ENCODE measurements at regions not wholly inside any gene's neighbourhood (a gene's known extent, or its start where the extent isn't known, plus 50 kb on each side); places are given as distances from the start of the nearest gene placed in this dataset.

DNA sequence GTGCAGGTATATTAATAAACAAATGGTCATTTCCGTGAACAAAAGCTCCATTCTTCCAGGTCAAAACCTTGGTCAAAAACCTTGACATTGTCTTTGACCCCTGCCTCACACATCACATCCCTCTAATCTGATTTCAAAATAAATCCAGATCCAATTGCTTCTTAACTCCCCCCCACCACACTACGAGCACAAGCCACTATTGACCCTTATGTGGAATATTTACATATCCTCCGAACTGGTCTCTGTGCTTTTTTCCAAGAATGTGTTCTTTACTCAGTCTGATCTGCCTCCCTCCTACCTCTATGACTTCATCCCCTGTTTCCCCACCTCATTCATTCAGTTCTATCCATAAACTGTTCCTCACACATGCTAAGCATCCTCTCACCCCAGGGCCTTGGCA, 313.6 kb upstream of the NPVF start:
- POLR2A ChIA-PET = no interaction called here
- CTCF ChIA-PET = interaction anchor here (1.0 kb wide), 1 partner anchor 14 kb away, joined by 3 read pairs; no protein-coding TSS in a partner anchor
- TF ChIP-seq, protein P1, sequence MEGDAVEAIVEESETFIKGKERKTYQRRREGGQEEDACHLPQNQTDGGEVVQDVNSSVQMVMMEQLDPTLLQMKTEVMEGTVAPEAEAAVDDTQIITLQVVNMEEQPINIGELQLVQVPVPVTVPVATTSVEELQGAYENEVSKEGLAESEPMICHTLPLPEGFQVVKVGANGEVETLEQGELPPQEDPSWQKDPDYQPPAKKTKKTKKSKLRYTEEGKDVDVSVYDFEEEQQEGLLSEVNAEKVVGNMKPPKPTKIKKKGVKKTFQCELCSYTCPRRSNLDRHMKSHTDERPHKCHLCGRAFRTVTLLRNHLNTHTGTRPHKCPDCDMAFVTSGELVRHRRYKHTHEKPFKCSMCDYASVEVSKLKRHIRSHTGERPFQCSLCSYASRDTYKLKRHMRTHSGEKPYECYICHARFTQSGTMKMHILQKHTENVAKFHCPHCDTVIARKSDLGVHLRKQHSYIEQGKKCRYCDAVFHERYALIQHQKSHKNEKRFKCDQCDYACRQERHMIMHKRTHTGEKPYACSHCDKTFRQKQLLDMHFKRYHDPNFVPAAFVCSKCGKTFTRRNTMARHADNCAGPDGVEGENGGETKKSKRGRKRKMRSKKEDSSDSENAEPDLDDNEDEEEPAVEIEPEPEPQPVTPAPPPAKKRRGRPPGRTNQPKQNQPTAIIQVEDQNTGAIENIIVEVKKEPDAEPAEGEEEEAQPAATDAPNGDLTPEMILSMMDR (IDR thresholded peaks at IDR 0.05; ENCODE audit: control extremely low read depth, extremely low read depth, low read depth, missing control alignments) = no peak
- no peak for DNase-seq (ENCODE audit: extremely low spot score)

DNA sequence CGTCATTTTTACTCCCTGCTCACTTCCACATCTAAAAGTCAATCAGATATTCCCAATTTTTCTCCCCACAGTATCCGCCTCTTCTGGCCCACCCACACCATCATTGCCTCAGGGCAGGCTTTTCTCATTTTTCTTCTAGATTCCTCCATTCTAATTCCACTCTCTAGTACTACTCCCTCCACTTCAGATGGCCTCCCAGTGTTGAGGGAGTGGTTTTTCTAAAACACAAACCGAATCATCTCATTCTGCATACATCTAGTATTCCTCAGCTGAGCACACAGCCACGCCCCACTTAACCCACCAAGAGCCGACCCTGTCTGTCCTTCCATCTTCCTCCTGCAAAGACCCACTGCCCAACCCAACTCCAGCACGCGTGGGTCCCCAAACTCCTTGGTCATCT, 314.9 kb upstream of the NPVF start:
- CTCF ChIA-PET = interaction anchor here (1.2 kb wide), 1 partner anchor 23 kb away, joined by 4 read pairs; no protein-coding TSS in a partner anchor
- TF ChIP-seq, protein P1 (IDR thresholded peaks at IDR 0.05; ENCODE audit: control extremely low read depth, extremely low read depth, low read depth, missing control alignments) = no peak
- DNase-seq (ENCODE audit: extremely low spot score) = no peak
- POLR2A ChIA-PET = no interaction called here

DNA sequence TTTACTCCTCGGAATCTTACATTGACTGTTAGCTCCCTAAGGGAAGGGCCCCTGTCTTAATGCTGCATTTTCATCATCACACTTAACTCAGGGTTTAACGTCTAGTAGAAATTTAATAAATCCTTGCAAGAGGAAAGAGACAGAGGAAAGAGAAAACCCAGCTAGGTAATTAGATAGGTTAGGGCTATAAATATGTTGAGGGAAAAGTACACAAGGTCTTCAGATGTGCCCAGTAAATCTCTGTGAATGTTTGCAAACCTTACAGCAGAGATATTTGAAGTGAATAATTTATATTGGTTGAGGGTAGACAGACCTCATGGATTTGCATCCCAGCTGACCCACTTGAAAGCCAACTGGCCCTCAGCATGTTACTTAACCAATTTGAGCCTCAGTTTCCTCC, 315.5 kb upstream of the NPVF start:
- TF ChIP-seq, protein P1 (IDR thresholded peaks at IDR 0.05; ENCODE audit: control extremely low read depth, extremely low read depth, low read depth, missing control alignments) = no peak
- CTCF ChIA-PET = interaction anchor here (1.2 kb wide), 1 partner anchor 23 kb away, joined by 4 read pairs; no protein-coding TSS in a partner anchor
- POLR2A ChIA-PET = no interaction called here

DNA sequence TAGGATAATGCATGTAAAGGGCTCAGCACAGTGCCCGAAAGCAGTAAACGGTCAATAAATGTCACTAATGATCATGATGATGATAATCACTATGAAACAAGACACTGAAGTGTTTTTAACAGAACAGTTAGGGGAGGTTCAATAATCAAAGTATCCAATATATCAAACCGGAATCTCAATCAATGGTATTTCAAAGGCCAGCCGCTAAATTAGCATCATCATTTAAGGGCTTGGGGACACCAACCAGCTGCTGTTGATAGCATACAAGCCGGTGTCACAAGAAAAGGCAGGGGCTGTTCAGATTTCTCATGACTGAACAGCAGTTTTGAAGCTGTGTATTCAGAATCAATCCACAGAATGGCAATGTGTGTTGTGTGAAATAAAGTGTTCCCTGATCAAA, 316.0 kb upstream of the NPVF start:
- ChIA-PET CTCF (interaction anchor here (1.2 to 2.4 kb wide), 3 partner anchors 21 to 23 kb away, joined by 3 to 7 read pairs (median 4); no protein-coding TSS in a partner anchor), POLR2A (no interaction called here)
- TF ChIP-seq, protein P1 (IDR thresholded peaks at IDR 0.05; ENCODE audit: control extremely low read depth, extremely low read depth, low read depth, missing control alignments) = no peak
- no peak for DNase-seq (ENCODE audit: extremely low spot score)

More for the DNA sequence above, 315.5 kb upstream of the NPVF start:
- no peak for DNase-seq (ENCODE audit: extremely low spot score)

DNA sequence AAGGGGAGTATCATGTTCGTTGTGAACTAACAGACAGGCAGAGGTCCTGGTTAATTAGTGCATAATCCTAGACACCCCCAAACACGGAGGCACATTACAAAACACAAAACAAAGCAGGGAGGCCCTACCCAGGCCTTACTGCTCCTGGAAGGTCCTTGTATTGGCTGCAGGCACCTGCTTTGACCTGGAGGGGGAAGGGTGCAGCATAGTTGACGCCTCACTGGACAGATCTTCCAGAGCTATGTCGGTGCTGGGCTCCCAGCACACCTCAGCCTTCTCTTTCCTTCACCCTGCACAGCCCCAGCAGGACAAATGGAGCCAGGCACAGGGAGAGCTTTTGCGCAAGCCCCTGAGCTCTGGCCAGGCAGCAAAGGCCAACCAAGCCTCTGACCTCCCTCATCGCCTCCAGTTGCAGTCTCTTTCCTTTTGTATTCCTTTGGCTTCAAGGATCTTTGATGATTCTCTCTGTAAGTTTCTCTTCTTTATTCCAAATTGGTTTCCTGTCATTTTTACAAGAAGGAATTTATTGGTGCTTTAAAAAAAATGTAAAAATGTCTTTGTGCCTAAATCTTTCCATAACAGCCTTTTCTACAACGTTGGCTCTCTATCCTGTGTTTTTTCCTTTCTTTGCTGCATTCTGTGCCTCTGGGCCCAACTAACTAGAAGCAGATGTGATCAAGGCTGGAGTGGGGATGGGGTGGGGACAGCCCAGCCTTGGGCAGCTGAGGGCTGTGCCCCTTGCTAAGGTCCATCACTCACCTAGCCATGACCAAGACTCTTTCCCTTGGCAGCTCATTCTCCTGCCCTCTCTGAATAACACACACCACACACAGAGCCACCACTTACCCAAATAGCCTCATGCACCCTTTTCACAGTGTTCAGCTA, 317.1 kb upstream of the NPVF start:
- TF ChIP-seq, protein P1 (IDR thresholded peaks at IDR 0.05; ENCODE audit: control extremely low read depth, extremely low read depth, low read depth, missing control alignments) = no peak
- CTCF ChIA-PET = interaction anchor here (1.1 to 2.4 kb wide), 3 partner anchors 20 to 24 kb away, joined by 3 to 7 read pairs (median 3); no protein-coding TSS in a partner anchor
- DNase-seq (ENCODE audit: extremely low spot score) = no peak
- POLR2A ChIA-PET = no interaction called here

DNA sequence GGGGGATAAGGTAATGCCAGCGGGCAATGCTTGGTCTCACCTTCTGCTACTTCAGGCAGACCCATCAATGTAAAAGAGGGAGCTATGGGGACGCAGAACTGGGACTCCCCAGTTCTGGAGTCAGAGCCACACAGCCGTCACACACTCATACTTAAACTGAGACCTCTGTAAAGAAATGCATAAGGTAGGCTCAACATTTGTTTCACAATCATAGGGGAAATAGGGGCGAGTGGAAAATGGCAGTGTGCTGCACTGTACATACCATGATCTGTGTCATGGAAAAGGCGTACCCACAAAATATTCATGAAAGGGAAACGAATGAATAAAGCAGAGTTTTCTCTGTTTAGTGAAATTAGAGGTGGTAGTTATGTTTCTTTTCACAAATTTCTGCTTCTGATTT, 318.0 kb upstream of the NPVF start:
- no peak for DNase-seq (ENCODE audit: extremely low spot score)
- TF ChIP-seq, protein P1 (IDR thresholded peaks at IDR 0.05; ENCODE audit: control extremely low read depth, extremely low read depth, low read depth, missing control alignments) = no peak
- ChIA-PET POLR2A (no interaction called here), CTCF (interaction anchor here (2.4 kb wide), 1 partner anchor 21 kb away, joined by 7 read pairs; no protein-coding TSS in a partner anchor)

All from GM10248 (cell line).